ENCODE measurements at regions not wholly inside any gene's neighbourhood (a gene's known extent, or its start where the extent isn't known, plus 50 kb on each side); places are given as distances from the start of the nearest gene placed in this dataset.

- no peak for DNase-seq
These were observed 73.5 kb upstream of the DLX6 start for GRCh38 chr7:96931891-96932290.

GRCh38 chr7:96933067-96933645 is 72.2 kb upstream of the DLX6 start:
- DNase-seq: no peak

- DNase-seq: no peak
These were observed 68.7 kb upstream of the DLX6 start for GRCh38 chr7:96936621-96937020.

DNA sequence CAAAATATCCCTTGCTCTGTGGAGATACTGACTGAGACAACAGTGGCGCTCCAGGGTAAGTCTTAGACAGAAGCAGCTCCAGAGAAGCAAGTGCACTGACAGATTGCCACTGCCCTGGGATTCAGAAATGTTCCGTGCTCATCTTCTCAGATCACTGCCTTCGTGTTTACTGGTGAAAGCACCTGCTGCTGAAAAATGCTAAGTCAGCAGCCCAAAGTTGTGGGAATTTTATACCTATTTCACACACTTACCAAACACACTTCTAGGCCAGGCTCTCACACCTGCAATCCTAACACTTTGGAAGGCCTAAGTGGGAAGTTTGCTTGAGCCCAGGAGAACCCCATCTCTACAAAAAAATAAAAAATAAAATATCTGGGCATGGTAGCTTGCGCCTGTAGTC is 63.2 kb upstream of the DLX6 start:
- DNase-seq: no peak

- no peak for DNase-seq
These were observed 55.6 kb upstream of the DLX6 start for GRCh38 chr7:96949766-96950165.

GRCh38 chr7:96952974-96953391 is 52.4 kb upstream of the DLX6 start:
- DNase-seq: no peak

DNA sequence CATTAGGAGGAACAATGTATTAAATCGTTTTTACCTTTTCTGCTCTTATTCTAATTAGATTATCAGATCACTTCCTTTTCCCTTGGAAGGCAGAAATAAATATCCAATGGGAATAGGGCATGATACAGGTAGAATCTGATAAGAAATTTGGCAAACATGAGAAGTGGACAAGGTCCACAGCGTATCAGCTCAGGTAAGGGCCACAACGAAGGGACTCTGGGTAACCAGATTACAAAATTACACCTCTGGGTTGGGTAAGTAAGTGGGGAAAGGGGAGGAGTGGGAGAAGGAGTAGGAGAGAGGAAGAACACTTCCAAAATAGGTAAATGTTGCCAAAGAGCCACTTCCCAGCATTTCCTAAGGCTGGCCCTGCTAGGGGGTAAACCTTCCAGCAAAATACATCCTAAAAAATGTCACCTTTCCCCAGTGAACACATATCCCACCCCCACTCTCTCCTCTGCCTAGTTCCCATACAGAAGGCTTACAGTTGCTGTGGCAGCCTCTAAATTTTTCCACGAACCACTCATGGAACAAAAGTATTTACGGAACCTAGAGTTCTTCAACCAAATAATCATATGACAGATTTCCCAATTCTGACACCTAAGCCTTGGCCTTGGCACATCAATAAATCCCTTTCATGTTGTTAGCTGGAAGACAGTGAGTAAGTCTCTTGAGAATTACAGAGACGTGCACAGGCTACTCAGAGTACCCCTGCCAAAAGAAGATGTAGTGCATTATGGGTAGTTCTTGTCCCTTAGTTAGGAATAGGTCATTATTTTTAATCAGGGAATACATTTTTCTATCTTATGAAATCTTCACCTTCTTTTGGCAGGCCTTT is 51.5 kb upstream of the DLX6 start:
- no peak for DNase-seq
